Astrocyte of the cerebellum (primary cell): ENCODE measurements at regions not wholly inside any gene's neighbourhood (a gene's known extent, or its start where the extent isn't known, plus 50 kb on each side); places are given as distances from the start of the nearest gene placed in this dataset.

Experiments
- DNase-seq: peaks from one replicate; pipeline ENCODE4 v3.0.0-alpha.2; 2011; ENCODE audit warnings: low read depth
- H3K4me3 ChIP-seq: 2 replicates; pipeline ENCODE4 v1.5.1; 2011; ENCODE audit warnings: mild to moderate bottlenecking, low read depth, low read length, moderate library complexity
- in situ Hi-C: cut with HindIII; loops from 2 replicates; pipeline ENCODE4 v1.10.0; 2017; ENCODE audit warnings: low sequenced_read_pairs
- TF ChIP-seq, protein P1 (sequence below): IDR thresholded peaks from 2 replicates; pipeline ENCODE4 v1.5.1; 2012; ENCODE audit warnings: low read length, low read depth, moderate library complexity, mild to moderate bottlenecking; ENCODE audit errors: missing control alignments

GRCh38 chr12:77347017-77347416 is 281.6 kb upstream of the E2F7 start:
- in situ Hi-C loops = no loop called here

DNA sequence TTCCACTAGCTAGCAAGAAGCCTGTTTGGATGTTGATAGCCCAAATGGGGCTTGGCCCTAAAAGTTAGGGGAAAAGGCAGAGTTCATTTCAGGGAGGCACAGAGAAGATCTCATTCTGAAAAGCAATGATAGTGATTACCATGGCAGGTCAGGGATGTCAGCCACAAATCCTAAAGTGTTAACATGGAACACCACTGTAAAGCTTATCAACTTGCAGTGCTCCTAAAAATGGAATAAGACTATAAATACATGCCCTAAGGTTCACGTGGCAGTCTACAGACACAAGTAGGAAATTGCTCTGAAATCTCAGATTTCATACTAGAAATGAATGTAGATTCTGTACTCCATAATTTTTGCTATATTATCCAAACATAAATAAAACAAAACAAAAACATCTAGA is 280.0 kb upstream of the E2F7 start:
- TF ChIP-seq, protein P1, sequence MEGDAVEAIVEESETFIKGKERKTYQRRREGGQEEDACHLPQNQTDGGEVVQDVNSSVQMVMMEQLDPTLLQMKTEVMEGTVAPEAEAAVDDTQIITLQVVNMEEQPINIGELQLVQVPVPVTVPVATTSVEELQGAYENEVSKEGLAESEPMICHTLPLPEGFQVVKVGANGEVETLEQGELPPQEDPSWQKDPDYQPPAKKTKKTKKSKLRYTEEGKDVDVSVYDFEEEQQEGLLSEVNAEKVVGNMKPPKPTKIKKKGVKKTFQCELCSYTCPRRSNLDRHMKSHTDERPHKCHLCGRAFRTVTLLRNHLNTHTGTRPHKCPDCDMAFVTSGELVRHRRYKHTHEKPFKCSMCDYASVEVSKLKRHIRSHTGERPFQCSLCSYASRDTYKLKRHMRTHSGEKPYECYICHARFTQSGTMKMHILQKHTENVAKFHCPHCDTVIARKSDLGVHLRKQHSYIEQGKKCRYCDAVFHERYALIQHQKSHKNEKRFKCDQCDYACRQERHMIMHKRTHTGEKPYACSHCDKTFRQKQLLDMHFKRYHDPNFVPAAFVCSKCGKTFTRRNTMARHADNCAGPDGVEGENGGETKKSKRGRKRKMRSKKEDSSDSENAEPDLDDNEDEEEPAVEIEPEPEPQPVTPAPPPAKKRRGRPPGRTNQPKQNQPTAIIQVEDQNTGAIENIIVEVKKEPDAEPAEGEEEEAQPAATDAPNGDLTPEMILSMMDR = no peak
- DNase-seq = no peak
- in situ Hi-C loops = no loop called here
- H3K4me3 ChIP-seq = no peak overlapping the region

More at GRCh38 chr12:77347017-77347416, 281.6 kb upstream of the E2F7 start:
- TF ChIP-seq, protein P1 = no peak
- no peak overlapping the region for H3K4me3 ChIP-seq
- DNase-seq = no peak

DNA sequence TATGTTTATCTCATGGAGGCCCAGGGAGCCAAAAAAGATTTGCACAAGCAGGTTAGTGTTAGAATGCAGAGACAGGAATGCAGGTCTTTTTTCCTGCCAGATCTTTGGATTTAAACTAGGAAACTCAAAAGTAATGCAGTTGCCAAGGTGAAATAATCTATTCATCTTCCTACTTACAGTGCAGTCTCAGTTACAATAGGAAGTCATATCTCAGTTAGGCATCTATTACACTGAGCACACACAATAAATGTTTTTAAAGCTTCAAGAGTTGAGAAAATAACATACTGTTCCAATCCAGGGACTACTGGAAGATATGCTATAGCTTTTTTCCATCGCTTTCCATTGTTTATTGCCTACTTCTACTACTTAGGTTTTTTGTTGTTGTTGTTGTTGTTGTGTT is 279.3 kb upstream of the E2F7 start:
- TF ChIP-seq, protein P1 = no peak
- DNase-seq = no peak
- no peak overlapping the region for H3K4me3 ChIP-seq
- in situ Hi-C loops = no loop called here

DNA sequence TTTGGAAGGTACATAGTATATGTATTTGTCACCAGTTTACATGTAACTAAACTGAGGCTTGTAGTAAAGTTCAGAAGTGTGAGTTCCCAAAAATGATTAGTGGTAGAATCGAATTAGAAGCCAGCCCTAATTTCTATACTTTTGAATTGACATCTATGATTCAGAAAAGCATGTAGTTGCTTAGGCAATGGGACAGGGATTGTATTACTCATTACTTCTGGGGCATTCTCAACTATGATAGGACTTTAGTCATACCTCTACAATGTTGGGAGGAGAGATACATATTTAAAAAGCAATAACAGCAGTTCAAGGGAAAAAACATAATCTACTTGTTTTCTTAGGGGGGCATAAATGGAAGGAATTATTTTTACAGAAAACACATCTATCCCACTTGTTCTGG is 277.9 kb upstream of the E2F7 start:
- H3K4me3 ChIP-seq = no peak overlapping the region
- TF ChIP-seq, protein P1 = no peak
- no peak for DNase-seq
- in situ Hi-C loops = no loop called here

DNA sequence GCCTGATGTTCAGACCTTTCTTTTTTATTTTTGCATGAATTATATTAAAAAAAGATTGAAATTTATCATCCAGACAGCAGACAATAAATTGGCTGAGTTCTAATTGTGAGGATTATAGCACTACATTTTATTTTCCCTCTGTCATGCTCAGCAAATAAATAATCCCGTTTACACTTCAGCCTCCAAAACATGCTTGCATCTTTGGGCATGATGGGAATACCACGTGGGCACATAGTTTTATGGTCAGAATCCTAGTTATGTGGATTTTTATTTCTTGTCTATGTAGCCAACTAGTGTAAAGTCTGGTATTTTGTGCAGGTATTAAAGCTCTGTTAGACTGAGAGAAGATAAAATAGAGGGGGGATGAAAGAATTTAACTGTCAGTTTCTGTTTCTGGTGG is 276.9 kb upstream of the E2F7 start:
- TF ChIP-seq, protein P1 = no peak
- no peak for DNase-seq
- no peak overlapping the region for H3K4me3 ChIP-seq
- in situ Hi-C loops = no loop called here

GRCh38 chr12:77339610-77340009 is 274.2 kb upstream of the E2F7 start:
- in situ Hi-C loops = no loop called here
- no peak overlapping the region for H3K4me3 ChIP-seq
- DNase-seq = no peak
- TF ChIP-seq, protein P1 = no peak

GRCh38 chr12:77337362-77337761 is 272.0 kb upstream of the E2F7 start:
- in situ Hi-C loops = no loop called here
- no peak for DNase-seq
- H3K4me3 ChIP-seq = no peak overlapping the region
- TF ChIP-seq, protein P1 = no peak
